Prostate gland (tissue), 2 donors: ENCODE measurements at regions not wholly inside any gene's neighbourhood (a gene's known extent, or its start where the extent isn't known, plus 50 kb on each side); places are given as distances from the start of the nearest gene placed in this dataset.
"Not testable (repeated sequence)": the region's sequence is repeated elsewhere in the genome, so short reads cannot be mapped to it uniquely, and the experiment has no call there.

Source experiments
- DNase-seq: peaks from one replicate; pipeline ENCODE4 v3.0.0-alpha.2; 2019; ENCODE audit warnings: low spot score
- H3K27ac ChIP-seq, 2 donors: fragments of 200-600 bp; sonication (generic); 2 replicates each; pipeline ENCODE4 v1.5.1; 2017 to 2019
- H3K27me3 ChIP-seq: fragments of 200-600 bp; sonication (generic); replicated peaks from 2 replicates; pipeline ENCODE4 v1.5.1; 2019; ENCODE audit not compliant: insufficient read depth
- H3K36me3 ChIP-seq, 2 donors: fragments of 200-600 bp; sonication (generic); 1 replicate in 1 of 2; 2 replicates in 1 of 2; pipeline versions ENCODE4 v1.5.1 to v1.8.1; 2017 to 2019
- H3K4me1 ChIP-seq: fragments of 200-600 bp; sonication (generic); replicated peaks from 2 replicates; pipeline ENCODE4 v1.5.1; 2019
- H3K4me3 ChIP-seq, 2 donors: fragments of 200-600 bp; sonication (generic); 2 replicates each; pipeline ENCODE4 v1.5.1; 2017 to 2019
- H3K9me3 ChIP-seq: fragments of 200-600 bp; sonication (generic); 2 replicates; pipeline ENCODE4 v1.5.1; 2017
- CTCF ChIP-seq, 4 experiments: fragments of 200-600 bp in 2 of 4; fragments of 450-650 bp in 2 of 4; sonication (generic) in 2 of 4; IDR thresholded peaks; 1 replicate in 3 of 4; 2 replicates in 1 of 4; pipeline ENCODE4 v1.5.1; 2016 to 2019; ENCODE audit warnings: antibody characterized with exemption in 4 of 4, mild to moderate bottlenecking in 2 of 4, moderate library complexity in 2 of 4
- POLR2A ChIP-seq: fragments of 450-650 bp; IDR thresholded peaks from one replicate; pipeline ENCODE4 v1.6.1; 2016; ENCODE audit warnings: antibody characterized with exemption, mild to moderate bottlenecking
- POLR2AphosphoS5 ChIP-seq: sonication (generic); formaldehyde crosslinking; IDR thresholded peaks from one replicate; pipeline ENCODE4 v1.6.1; 2017; ENCODE audit warnings: antibody characterized with exemption
- WGBS: methylation state at CpG from one replicate; pipeline ENCODE4 v1.1.5; 2018; 5-methylcytosine and 5-hydroxymethylcytosine counted together
- intact Hi-C: fragments of 100-400 bp; cut with DNase I; formaldehyde crosslinking; loops from one replicate; pipeline ENCODE4 v1.14.2; 2022

DNA sequence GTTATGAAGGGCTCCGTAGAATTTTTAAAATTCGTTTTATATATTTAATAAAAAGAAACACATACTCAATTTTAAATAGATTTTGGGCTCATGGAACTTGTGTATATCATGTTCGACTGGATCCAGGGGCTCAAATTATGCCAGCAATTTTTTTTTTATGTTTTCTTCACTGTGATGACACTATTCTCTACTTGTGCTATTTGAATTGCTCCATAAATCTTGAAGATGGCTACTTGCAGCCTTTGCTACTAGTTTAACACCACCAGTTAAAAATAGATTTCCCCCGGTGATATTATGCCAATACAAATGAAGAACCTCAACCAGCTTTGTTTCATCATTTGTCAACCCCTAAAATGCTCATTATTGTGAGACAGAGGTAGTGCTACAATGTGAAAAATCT lies 933.2 kb downstream of the IPMK start:
- WGBS = 78% methylated on average over 4 of the region's 4 CpGs
- no peaks in the 10 kb centered on the region for H3K27me3 ChIP-seq
- intact Hi-C loops = loop anchor here (10.0 kb wide), 1 partner anchor 730 kb away; no protein-coding TSS in a partner anchor
- TF ChIP-seq CTCF (IDR thresholded peaks at IDR 0.05) (no peak), POLR2A (no peak), POLR2AphosphoS5 (no peak)
- H3K36me3 ChIP-seq = no peaks in the 10 kb centered on the region
- H3K27ac ChIP-seq = no peak overlapping the region
- H3K4me3 ChIP-seq = no peak overlapping the region
- no peaks in the 10 kb centered on the region for H3K9me3 ChIP-seq
- no peaks in the 10 kb centered on the region for H3K4me1 ChIP-seq
- DNase-seq = no peak

DNA sequence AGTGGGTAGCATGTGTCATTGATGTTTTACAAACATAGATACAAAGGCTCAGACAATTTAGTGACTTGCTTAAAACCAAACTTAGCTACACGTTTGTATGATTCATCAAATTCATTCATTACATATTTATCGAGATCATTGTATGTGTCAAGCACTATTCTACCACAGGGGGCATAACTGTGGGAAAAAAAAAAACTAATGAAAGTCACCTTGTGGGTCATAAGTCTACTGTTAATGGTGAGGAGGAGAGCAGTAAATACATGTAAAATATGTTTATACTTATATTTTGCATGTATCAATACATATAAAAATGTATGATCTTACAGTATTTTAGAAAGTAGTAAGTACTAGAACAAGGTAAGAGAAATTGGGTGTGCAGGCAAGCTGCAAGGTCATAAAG lies 933.8 kb downstream of the IPMK start:
- H3K4me3 ChIP-seq = no peak overlapping the region

DNA sequence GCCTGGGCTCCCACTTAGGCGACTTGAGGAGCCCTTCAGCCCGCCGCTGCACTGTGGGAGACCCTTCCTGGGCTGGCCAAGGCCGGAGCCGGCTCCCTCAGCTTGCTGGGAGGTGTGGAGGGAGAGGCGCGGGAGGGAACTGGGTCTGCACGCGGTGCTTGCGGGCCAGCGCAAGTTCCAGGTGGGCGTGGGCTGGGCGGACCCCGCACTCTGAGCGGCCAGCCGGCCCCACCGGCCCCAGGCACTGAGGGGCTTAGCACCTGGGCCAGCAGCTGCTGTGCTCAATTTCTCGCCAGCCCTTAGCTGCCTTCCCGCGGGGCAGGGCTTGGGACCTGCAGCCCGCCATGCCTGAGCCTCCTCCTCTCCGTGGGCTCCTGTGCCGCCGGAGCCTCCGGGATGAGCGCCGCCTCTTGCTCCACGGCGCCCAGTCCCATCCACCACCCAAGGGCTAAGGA lies 946.3 kb downstream of the IPMK start:
- H3K36me3 ChIP-seq, H3K27me3 ChIP-seq, DNase-seq, H3K9me3 ChIP-seq, intact Hi-C loops, H3K4me3 ChIP-seq, H3K27ac ChIP-seq, H3K4me1 ChIP-seq: not testable (repeated sequence)
- WGBS = 94% methylated on average over 28 of the region's 29 CpGs

More for the DNA sequence above, 933.8 kb downstream of the IPMK start:
- WGBS = 83% methylated on average over 2 of the region's 2 CpGs
- H3K27me3 ChIP-seq = no peaks in the 10 kb centered on the region
- TF ChIP-seq CTCF (IDR thresholded peaks at IDR 0.05) (no peak), POLR2AphosphoS5 (no peak), POLR2A (no peak)
- no peak overlapping the region for H3K27ac ChIP-seq
- no peak for DNase-seq
- intact Hi-C loops = loop anchor here (10.0 kb wide), 1 partner anchor 731 kb away; no protein-coding TSS in a partner anchor
- no peaks in the 10 kb centered on the region for H3K4me1 ChIP-seq
- H3K36me3 ChIP-seq = no peaks in the 10 kb centered on the region
- H3K9me3 ChIP-seq = no peaks in the 10 kb centered on the region

DNA sequence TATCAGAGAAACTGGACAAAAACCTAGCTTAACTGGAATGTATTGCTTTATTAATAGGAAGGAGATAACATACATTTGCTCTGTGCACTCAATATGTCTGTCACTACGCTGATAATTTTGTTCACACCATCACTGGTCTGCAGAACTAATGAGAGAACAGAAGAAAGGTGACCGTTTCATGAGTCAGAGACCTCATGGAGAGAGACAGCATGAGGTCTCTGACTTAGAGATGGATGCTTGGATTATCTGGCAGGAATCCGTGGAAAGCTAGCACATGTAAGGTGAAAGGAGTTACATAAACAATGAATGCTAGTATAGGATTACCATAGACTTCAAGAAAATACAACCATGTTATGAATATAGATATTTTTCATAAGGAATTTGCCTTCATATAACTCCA lies 947.3 kb downstream of the IPMK start:
- no peak for DNase-seq
- Histone ChIP-seq H3K4me3 (no peak overlapping the region), H3K4me1 (no peaks in the 10 kb centered on the region), H3K27ac (no peak overlapping the region), H3K27me3 (no peaks in the 10 kb centered on the region), H3K36me3 (no peaks in the 10 kb centered on the region), H3K9me3 (no peaks in the 10 kb centered on the region)
- TF ChIP-seq POLR2AphosphoS5 (no peak), POLR2A (no peak), CTCF (IDR thresholded peaks at IDR 0.05) (no peak)
- WGBS = 81% methylated on average over 3 of the region's 3 CpGs
- intact Hi-C loops = no loop called here

GRCh38 chr10:57314046-57314445 lies 953.0 kb upstream of the ZWINT start:
- intact Hi-C loops = no loop called here

More at GRCh38 chr10:57314046-57314445, 953.0 kb upstream of the ZWINT start:
- no peaks in the 10 kb centered on the region for H3K4me1 ChIP-seq
- no peak overlapping the region for H3K27ac ChIP-seq
- H3K4me3 ChIP-seq = no peak overlapping the region
- no peaks in the 10 kb centered on the region for H3K9me3 ChIP-seq
- H3K27me3 ChIP-seq = no peaks in the 10 kb centered on the region
- no peaks in the 10 kb centered on the region for H3K36me3 ChIP-seq
- TF ChIP-seq POLR2AphosphoS5 (no peak), CTCF (IDR thresholded peaks at IDR 0.05) (no peak), POLR2A (no peak)
- no peak for DNase-seq
